ENCODE measurements at regions not wholly inside any gene's neighbourhood (a gene's known extent, or its start where the extent isn't known, plus 50 kb on each side); places are given as distances from the start of the nearest gene placed in this dataset.
"Not testable (repeated sequence)": the region's sequence is repeated elsewhere in the genome, so short reads cannot be mapped to it uniquely, and the experiment has no call there.

- Histone ChIP-seq H3K36me3 (ENCODE audit: insufficient read depth, low read length) (no peaks in the 10 kb centered on the region), H3K27me3 (ENCODE audit: insufficient read depth, low read length, poor library complexity, severe bottlenecking) (no peaks in the 10 kb centered on the region), H3K9ac (ENCODE audit: low read depth, low read length, poor library complexity, severe bottlenecking) (no peak overlapping the region), H3K4me3 (ENCODE audit: low read length, poor library complexity, severe bottlenecking) (no peak overlapping the region), H2AFZ (ENCODE audit: low read length) (no peak overlapping the region), H3K4me1 (ENCODE audit: insufficient read depth, low read length, poor library complexity, severe bottlenecking) (no peaks in the 10 kb centered on the region), H3K4me2 (ENCODE audit: low read depth, low read length, poor library complexity, severe bottlenecking) (no peak overlapping the region), H4K20me1 (ENCODE audit: insufficient read depth, low read length, poor library complexity, severe bottlenecking) (no peaks in the 10 kb centered on the region), H3K9me2 (replicated peaks; ENCODE audit: low read depth, low read length) (no peaks in the 10 kb centered on the region), H3K9me3 (ENCODE audit: insufficient read depth, low read depth, low read length) (no peaks in the 10 kb centered on the region), H3F3A (ENCODE audit: low read depth) (no peaks in the 10 kb centered on the region), H3K79me2 (ENCODE audit: insufficient read depth, low read length) (no peaks in the 10 kb centered on the region)
- no peak for TF ChIP-seq CTCF (conservative IDR thresholded peaks at IDR 0.05; ENCODE audit: low read length)
- TF ChIP-seq EZH2phosphoT487 (IDR thresholded peaks at IDR 0.05; ENCODE audit: borderline replicate concordance), result no peak
Measured at GRCh38 chr15:92733090-92733933, 77.7 kb upstream of the FAM174B start.

- no peaks in the 10 kb centered on the region for H3K4me1 ChIP-seq (ENCODE audit: insufficient read depth, low read length, poor library complexity, severe bottlenecking)
- no peak overlapping the region for H3K9ac ChIP-seq (ENCODE audit: low read depth, low read length, poor library complexity, severe bottlenecking)
- TF ChIP-seq EZH2phosphoT487 (IDR thresholded peaks at IDR 0.05; ENCODE audit: borderline replicate concordance) (no peak), CTCF (conservative IDR thresholded peaks at IDR 0.05; ENCODE audit: low read length) (no peak)
- H3K27me3 ChIP-seq (ENCODE audit: insufficient read depth, low read length, poor library complexity, severe bottlenecking), result no peaks in the 10 kb centered on the region
- H3K4me3 ChIP-seq (ENCODE audit: low read length, poor library complexity, severe bottlenecking), result no peak overlapping the region
- no peaks in the 10 kb centered on the region for H4K20me1 ChIP-seq (ENCODE audit: insufficient read depth, low read length, poor library complexity, severe bottlenecking)
- H3K36me3 ChIP-seq (ENCODE audit: insufficient read depth, low read length), result no peaks in the 10 kb centered on the region
- H3K4me2 ChIP-seq (ENCODE audit: low read depth, low read length, poor library complexity, severe bottlenecking), result no peak overlapping the region
- no peaks in the 10 kb centered on the region for H3K9me2 ChIP-seq (replicated peaks; ENCODE audit: low read depth, low read length)
- no peak overlapping the region for H2AFZ ChIP-seq (ENCODE audit: low read length)
- H3K9me3 ChIP-seq (ENCODE audit: insufficient read depth, low read depth, low read length), result no peaks in the 10 kb centered on the region
- no peaks in the 10 kb centered on the region for H3F3A ChIP-seq (ENCODE audit: low read depth)
- no peaks in the 10 kb centered on the region for H3K79me2 ChIP-seq (ENCODE audit: insufficient read depth, low read length)
Measured at GRCh38 chr15:92733934-92734521, 78.5 kb upstream of the FAM174B start.

GRCh38 chr15:92739246-92739645 is 83.7 kb upstream of the FAM174B start:
- not testable (repeated sequence) for H3K9me3 ChIP-seq (ENCODE audit: insufficient read depth, low read depth, low read length); H2AFZ ChIP-seq (ENCODE audit: low read length); H3K9me2 ChIP-seq (replicated peaks; ENCODE audit: low read depth, low read length)

More at GRCh38 chr15:92739246-92739645, 83.7 kb upstream of the FAM174B start:
- H3K4me3 ChIP-seq (ENCODE audit: low read length, poor library complexity, severe bottlenecking); H3K36me3 ChIP-seq (ENCODE audit: insufficient read depth, low read length); H3K4me2 ChIP-seq (ENCODE audit: low read depth, low read length, poor library complexity, severe bottlenecking); H3F3A ChIP-seq (ENCODE audit: low read depth); H3K79me2 ChIP-seq (ENCODE audit: insufficient read depth, low read length); H3K4me1 ChIP-seq (ENCODE audit: insufficient read depth, low read length, poor library complexity, severe bottlenecking); H3K27me3 ChIP-seq (ENCODE audit: insufficient read depth, low read length, poor library complexity, severe bottlenecking); H4K20me1 ChIP-seq (ENCODE audit: insufficient read depth, low read length, poor library complexity, severe bottlenecking); H3K9ac ChIP-seq (ENCODE audit: low read depth, low read length, poor library complexity, severe bottlenecking): not testable (repeated sequence)

Measured in Loucy (cell line).